Type B pancreatic cell (in vitro differentiated cells): ENCODE measurements at regions not wholly inside any gene's neighbourhood (a gene's known extent, or its start where the extent isn't known, plus 50 kb on each side); places are given as distances from the start of the nearest gene placed in this dataset.

Experiments
- DNase-seq: peaks from one replicate; pipeline ENCODE4 v3.0.0; 2021; ENCODE audit warnings: mixed read lengths; ENCODE audit not compliant: unreplicated experiment; ENCODE audit errors: extremely low spot score
- H3K27ac Mint-ChIP-seq: 2 replicates; pipeline ENCODE4 v1.8.0; 2021; ENCODE audit warnings: mild to moderate bottlenecking, mixed read lengths
- H3K27me3 Mint-ChIP-seq: 2 replicates; pipeline ENCODE4 v1.8.0; 2021; ENCODE audit warnings: mixed read lengths
- H3K36me3 Mint-ChIP-seq: 2 replicates; pipeline ENCODE4 v1.8.0; 2021; ENCODE audit warnings: mixed read lengths
- H3K4me1 Mint-ChIP-seq: one replicate; pipeline ENCODE4 v1.8.0; 2021; ENCODE audit warnings: mixed read lengths; ENCODE audit not compliant: unreplicated experiment
- H3K4me3 Mint-ChIP-seq: 2 replicates; pipeline ENCODE4 v1.8.0; 2021; ENCODE audit warnings: mild to moderate bottlenecking, mixed read lengths
- H3K9me3 Mint-ChIP-seq: 2 replicates; pipeline ENCODE4 v1.8.0; 2021; ENCODE audit warnings: mixed read lengths
- TF ChIP-seq, protein P1 (sequence below): fragments of 200-600 bp; sonication (generic); conservative IDR thresholded peaks from 2 replicates; pipeline ENCODE4 v1.5.0; 2021; ENCODE audit warnings: antibody characterized with exemption, mild to moderate bottlenecking

DNA sequence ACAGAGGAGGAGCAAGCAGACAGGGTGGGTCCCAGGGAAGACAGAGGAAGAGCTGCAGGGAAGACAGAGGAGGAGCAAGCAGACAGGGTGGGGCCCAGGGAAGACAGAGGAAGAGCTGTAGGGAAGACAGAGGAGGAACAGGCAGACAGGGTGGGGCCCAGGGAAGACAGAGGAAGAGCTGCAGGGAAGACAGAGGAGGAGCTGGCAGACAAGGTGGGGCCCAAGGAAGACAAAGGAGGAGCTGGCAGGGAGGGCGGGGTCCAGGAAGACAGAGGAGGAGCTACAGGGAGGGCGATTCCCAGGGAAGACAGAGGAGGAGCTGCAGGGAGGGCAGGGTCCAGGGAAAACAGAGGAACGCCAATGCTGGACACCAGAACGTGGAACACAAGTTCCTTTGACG, 66.5 kb downstream of the PLXNA1 start:
- H3K36me3 Mint-ChIP-seq = no peaks in the 10 kb centered on the region
- peaks cover 4% of the 10 kb centered on the region for H3K4me1 Mint-ChIP-seq
- H3K27me3 Mint-ChIP-seq = no peaks in the 10 kb centered on the region
- H3K27ac Mint-ChIP-seq = no peak overlapping the region
- no peak overlapping the region for H3K4me3 Mint-ChIP-seq
- DNase-seq = no peak
- H3K9me3 Mint-ChIP-seq = no peaks in the 10 kb centered on the region
- TF ChIP-seq, protein P1, sequence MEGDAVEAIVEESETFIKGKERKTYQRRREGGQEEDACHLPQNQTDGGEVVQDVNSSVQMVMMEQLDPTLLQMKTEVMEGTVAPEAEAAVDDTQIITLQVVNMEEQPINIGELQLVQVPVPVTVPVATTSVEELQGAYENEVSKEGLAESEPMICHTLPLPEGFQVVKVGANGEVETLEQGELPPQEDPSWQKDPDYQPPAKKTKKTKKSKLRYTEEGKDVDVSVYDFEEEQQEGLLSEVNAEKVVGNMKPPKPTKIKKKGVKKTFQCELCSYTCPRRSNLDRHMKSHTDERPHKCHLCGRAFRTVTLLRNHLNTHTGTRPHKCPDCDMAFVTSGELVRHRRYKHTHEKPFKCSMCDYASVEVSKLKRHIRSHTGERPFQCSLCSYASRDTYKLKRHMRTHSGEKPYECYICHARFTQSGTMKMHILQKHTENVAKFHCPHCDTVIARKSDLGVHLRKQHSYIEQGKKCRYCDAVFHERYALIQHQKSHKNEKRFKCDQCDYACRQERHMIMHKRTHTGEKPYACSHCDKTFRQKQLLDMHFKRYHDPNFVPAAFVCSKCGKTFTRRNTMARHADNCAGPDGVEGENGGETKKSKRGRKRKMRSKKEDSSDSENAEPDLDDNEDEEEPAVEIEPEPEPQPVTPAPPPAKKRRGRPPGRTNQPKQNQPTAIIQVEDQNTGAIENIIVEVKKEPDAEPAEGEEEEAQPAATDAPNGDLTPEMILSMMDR = no peak

GRCh38 chr3:127050733-127051132, 67.8 kb downstream of the PLXNA1 start:
- no peaks in the 10 kb centered on the region for H3K36me3 Mint-ChIP-seq
- no peak overlapping the region for H3K4me3 Mint-ChIP-seq
- no peak for DNase-seq
- H3K4me1 Mint-ChIP-seq = no peaks in the 10 kb centered on the region
- no peaks in the 10 kb centered on the region for H3K9me3 Mint-ChIP-seq
- H3K27me3 Mint-ChIP-seq = no peaks in the 10 kb centered on the region
- TF ChIP-seq, protein P1 = no peak
- H3K27ac Mint-ChIP-seq = no peak overlapping the region

DNA sequence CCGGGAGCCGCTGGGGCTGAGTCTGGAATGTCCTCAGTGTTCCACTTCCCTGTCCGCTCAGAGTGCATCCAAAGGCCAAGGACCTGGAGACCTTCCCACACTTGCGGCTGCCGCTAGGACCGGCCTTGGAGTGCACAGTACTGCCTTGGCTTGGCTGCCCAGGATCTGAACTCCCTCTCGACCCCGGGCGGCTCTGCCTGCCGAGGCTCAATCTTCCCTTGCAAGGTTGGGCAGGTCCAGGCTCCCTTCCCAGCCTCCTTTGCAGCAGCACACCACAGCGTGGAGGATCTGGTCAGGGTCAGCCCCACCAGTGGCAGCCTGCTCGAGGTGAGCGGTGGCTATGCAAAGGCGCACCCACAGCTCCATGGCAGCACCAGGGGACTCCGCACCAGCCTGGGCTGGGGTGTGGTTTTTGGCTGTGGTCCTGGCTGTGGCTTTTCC, 69.2 kb downstream of the PLXNA1 start:
- DNase-seq = no peak
- H3K9me3 Mint-ChIP-seq = peaks cover under 1% of the 10 kb centered on the region
- H3K27ac Mint-ChIP-seq = no peak overlapping the region
- no peak overlapping the region for H3K4me3 Mint-ChIP-seq
- H3K36me3 Mint-ChIP-seq = no peaks in the 10 kb centered on the region
- no peaks in the 10 kb centered on the region for H3K4me1 Mint-ChIP-seq
- no peaks in the 10 kb centered on the region for H3K27me3 Mint-ChIP-seq
- TF ChIP-seq, protein P1 = no peak

GRCh38 chr3:127053026-127053425, 70.1 kb downstream of the PLXNA1 start:
- H3K4me1 Mint-ChIP-seq = no peaks in the 10 kb centered on the region
- DNase-seq = no peak
- H3K9me3 Mint-ChIP-seq = peaks cover 6% of the 10 kb centered on the region
- H3K27me3 Mint-ChIP-seq = no peaks in the 10 kb centered on the region
- TF ChIP-seq, protein P1 = no peak
- no peak overlapping the region for H3K27ac Mint-ChIP-seq
- H3K36me3 Mint-ChIP-seq = no peaks in the 10 kb centered on the region
- no peak overlapping the region for H3K4me3 Mint-ChIP-seq

DNA sequence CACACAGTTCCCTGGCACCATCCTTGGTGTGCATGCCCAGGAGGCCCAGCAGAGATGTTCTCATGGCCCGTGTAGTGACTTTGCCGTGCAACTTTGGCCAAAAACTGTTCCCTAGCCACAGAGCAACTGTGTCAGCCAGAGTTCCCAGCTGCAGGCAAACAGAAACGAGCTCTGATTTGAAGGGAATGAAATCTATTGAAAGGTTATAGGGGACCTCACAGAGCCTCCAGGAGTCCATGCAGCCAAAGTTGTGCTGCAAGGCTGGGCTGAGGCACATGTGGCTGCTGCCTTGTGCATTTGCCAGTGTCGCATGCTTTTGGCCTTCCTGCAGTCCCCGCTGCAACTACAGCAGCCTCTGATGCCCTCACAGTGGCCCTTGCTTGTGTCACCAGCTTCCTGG, 70.5 kb downstream of the PLXNA1 start:
- Mint-ChIP-seq H3K27ac (no peak overlapping the region), H3K4me3 (no peak overlapping the region), H3K4me1 (no peaks in the 10 kb centered on the region), H3K9me3 (peaks cover 6% of the 10 kb centered on the region), H3K36me3 (no peaks in the 10 kb centered on the region), H3K27me3 (no peaks in the 10 kb centered on the region)
- TF ChIP-seq, protein P1 = no peak
- DNase-seq = no peak

GRCh38 chr3:127053979-127054378, 71.1 kb downstream of the PLXNA1 start:
- H3K4me3 Mint-ChIP-seq = no peak overlapping the region
- no peaks in the 10 kb centered on the region for H3K4me1 Mint-ChIP-seq
- DNase-seq = no peak
- TF ChIP-seq, protein P1 = no peak
- no peaks in the 10 kb centered on the region for H3K36me3 Mint-ChIP-seq
- no peak overlapping the region for H3K27ac Mint-ChIP-seq
- H3K27me3 Mint-ChIP-seq = peaks cover 3% of the 10 kb centered on the region
- peaks cover 6% of the 10 kb centered on the region for H3K9me3 Mint-ChIP-seq
